ENCODE measurements at regions not wholly inside any gene's neighbourhood (a gene's known extent, or its start where the extent isn't known, plus 50 kb on each side); places are given as distances from the start of the nearest gene placed in this dataset.
"Not testable (repeated sequence)": the region's sequence is repeated elsewhere in the genome, so short reads cannot be mapped to it uniquely, and the experiment has no call there.

DNA sequence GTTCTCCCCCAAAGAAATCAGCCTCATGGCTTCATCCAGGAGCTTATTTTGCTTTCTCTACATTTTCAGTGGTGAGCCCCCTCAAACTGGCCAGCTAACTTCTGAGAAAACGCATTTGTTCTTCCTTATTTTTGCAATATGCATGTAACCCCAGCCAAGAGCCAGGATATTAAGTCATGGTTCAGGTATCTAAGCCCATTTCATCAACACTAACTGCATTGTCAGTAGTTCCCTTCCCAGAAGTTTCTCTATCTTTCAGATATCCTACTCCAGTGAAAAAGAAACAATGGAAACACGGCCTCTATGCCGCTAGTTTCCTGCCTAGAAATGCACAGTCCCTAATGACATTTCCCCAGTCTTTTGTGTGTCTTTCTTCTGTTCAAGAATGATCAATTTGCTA lies 102.8 kb upstream of the RASSF8 start:
- ATAC-seq = no peak
- DNase-seq (ENCODE audit: low spot score) = no peak

DNA sequence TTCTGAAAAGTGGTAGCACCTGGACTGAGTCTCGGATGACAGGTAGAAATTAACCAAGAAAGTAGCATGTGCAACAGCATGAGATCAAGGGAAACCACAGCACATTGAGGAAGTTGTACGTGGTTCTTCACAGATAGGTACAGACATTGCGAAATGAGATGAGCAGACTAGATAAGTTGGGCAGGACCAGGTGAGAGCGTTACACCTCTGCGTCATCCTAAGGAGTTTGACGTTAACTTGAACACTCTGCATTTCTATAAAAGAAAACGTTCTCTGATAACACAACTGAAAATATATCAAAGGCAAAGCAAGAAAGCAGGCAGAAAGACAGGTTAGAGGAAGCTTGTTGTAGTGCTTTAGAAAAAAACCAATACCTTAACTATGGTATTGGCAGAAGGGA lies 98.5 kb upstream of the RASSF8 start:
- ATAC-seq (no peak), DNase-seq (ENCODE audit: low spot score) (no peak)

DNA sequence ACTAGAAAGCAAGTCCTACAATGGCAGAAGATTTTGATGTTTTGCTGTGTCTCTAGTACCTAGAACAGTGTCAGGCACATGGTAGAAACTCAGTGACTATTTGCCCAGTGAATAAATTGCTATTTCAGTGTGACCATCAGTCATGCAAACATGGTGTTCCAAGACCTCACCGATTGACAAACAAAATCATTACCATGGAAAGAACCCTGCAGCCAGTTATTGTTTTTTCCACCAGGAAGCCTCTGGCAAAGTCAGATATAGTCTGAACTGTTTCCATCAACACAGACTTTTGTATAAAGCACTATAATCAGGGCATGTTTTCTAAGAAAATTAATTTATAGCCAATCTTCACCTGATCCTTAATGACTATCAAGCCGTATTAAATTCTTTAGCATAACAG lies 97.3 kb upstream of the RASSF8 start:
- DNase-seq (ENCODE audit: low spot score) = no peak
- no peak for ATAC-seq

DNA sequence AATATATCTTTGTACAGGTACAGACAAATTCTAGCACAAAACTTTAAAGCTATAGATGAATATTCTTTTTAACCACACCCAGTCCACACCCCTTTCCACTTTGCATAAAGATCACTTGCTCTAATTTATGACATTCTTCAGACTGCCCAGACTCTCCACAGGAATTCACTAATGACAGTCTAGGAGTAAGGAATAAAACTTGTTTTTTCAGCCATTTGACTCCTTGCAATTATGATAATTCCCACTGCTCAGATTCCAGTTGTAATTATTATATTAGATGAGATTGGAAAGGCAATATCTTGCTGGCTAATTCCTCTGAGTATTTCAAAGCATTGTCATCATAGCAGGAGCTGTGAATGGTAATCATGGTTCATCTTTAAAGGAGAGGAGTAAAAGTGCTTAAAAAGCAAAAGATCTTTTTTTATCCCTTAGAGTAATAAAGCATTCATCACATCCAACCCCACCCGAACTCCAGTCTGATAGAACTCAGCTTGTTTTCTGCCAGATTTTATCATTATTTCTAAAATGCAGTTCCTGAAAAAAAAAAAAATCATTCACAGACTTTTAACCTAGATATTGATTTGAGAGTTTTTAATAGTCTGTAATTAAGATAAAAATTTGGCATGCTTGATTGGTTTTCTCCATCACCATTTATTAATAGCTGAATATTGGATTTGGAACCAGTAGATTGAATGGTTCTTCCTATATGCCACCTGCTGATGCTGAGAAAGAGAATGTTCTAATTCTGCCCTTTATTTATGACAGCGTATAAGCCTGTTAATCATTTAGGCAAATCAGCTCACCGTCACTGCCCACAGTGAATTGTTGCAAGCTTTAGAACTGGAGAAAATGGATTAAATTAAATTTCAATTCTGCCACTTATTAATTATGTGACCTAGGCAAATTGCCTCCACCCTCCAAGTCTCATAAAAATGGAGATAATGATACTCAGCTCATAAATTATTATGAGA lies 93.9 kb upstream of the RASSF8 start:
- DNase-seq (ENCODE audit: low spot score) (no peak), ATAC-seq (no peak)

DNA sequence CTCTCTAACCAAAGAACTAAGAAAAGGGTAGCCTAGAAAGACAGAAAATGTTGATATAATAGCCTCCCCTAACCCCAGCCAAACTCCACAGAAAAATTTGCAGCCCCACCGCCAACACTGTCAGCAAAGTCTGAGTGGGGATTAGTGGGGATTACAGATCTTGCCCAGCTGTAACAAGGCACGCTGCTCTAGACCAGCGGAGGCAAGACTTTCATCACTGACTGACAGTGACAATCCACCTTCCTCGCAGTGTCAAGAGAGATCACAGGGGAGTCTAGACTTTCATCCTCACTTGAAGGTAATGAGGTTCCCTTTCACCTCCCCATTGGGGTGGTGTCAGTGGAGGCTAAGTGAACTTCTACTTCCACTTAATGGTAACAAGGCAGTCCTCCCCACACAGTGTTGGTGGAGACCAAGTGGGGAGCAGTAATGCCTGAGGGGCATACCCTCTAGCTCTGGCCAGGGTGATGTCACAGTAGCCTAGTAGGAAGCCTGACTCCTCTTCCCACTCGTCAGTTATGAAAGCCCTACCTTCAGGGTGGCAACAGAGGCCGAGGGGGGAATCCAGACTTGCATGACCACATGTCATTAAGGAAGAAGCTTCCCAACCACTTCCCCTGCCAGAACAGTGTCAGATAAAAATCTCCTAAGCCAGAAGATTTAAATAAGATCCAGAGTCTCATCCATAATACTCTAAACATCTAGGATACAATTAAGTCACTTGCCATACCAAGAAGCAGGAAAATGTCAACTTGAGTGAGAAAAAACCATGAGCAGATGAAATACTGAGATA lies 91.7 kb upstream of the RASSF8 start:
- no peak for DNase-seq (ENCODE audit: low spot score)
- no peak for ATAC-seq

DNA sequence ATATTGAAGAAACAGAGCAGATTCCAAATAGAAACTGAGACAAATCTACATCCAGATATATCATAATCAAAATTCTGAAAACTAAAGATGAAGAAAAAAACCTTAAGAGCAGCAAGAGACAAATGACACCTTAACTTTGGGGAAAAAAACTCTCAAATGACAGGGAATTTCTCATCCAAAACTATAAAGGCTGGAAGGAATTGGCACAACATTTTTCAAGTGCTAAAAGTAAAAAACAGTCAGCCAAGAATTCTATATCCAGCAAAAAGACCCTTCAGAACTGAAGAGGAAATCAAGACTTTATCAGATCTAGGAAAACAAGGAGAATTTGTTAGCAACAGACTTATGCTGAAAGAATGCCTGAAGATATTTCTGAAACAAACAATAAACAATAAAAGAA lies 90.3 kb upstream of the RASSF8 start:
- DNase-seq (ENCODE audit: low spot score) = no peak
- no peak for ATAC-seq

DNA sequence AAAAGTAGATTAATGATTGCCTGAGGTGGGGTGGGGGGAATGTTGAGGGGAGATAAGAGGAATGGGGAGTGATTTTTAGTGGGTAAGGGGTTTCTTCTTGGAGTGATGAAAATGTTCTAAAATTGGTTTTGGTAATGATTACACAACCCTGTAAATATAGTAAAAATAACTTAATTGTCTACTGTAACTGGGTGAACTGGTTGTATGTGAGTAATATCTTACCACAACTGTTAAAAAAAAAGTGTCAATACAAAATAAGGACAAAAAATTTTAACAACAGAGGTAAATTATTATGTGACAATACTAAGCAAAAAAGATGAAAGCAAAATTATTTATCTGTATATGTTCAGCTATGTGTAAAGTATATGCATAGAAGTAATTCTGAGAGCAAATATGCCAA lies 86.3 kb upstream of the RASSF8 start:
- DNase-seq (ENCODE audit: low spot score) (no peak), ATAC-seq (no peak)

DNA sequence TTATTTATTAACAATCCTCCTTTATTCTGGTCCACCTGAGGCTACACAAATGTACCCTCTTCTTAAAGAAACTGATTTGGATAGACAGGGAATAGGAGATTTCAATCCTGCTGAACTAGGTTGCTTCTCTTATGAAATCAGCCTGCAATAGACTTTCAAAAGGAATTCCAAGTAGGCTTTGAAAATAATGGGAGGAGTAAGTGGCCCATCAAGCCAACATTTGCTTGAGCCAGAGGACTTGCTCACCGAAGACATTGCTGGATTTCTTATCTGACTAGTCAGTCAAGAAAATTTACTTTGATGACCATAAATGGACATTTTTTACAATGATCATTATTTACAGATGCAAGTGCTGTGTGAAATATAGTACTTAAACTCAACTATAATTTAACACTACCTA lies 82.8 kb upstream of the RASSF8 start:
- ATAC-seq (no peak), DNase-seq (ENCODE audit: low spot score) (no peak)

DNA sequence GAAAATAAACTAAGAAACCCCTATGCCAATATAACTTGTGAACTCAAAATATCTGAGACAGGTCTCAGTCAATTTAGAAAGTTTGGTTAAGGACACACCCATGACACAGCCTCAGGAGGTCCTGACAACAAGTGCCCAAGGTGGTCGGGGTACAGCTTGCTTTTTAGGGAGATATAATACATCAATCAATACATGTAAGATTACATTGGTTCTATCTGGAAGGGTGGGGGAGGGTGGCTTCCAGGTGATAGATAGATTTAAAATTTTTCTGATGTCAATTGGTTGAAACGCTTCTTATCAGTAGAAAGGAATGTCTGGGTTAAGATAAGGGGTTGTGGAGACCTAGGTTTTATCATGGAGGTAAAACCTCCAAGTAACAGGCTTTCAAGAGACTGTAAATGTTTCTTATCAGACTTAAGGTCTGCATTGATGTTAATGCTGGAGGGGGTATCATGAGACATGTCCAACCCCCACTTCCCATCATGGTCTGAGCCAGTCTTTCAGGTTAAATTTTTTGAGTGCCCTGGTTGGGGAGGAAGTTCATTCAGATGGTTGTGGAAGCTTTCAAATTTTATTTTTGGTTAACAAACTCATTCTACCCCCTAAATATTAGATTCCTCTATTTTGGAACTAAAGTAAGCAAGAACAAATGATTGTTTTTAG lies 82.0 kb upstream of the RASSF8 start:
- ATAC-seq = no peak
- DNase-seq (ENCODE audit: low spot score) = no peak

DNA sequence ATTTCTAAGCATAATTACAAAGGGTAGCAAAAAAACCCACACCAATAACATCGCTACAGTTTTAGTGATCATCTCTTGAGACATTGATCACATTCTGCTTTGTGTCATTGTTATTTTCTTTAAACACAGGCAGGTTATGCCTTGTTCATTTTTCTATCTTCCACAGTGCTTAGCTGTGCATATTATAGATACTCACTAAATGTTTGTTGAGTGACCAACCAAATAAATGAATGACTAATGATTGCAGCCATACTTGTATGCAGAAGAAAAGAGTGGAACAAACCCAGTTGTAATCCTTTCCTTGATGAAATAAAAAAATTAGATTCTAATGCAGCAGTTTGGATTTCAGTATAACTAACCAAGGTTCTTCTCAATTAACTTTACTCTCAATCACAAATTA lies 81.0 kb upstream of the RASSF8 start:
- no peak for ATAC-seq
- DNase-seq (ENCODE audit: low spot score) = no peak

DNA sequence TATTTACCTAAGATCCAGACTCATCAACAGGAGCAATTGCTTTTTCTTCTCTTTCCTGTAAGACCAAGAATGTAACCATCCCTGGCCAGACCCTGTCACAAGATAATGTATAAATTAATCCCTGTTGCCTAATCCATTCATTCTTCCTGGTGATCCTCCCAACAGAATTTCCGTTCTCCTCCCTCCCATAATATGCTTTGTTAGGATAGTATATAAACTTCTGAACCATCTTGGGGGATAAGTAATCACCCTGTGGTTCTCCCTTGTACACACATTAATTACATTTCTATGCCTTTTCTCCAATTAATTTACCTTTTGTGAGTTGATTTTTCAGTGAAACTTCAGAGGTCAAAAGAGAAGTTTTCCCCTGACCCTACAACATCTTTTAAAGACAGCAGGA lies 76.2 kb upstream of the RASSF8 start:
- ATAC-seq (no peak), DNase-seq (ENCODE audit: low spot score) (no peak)

DNA sequence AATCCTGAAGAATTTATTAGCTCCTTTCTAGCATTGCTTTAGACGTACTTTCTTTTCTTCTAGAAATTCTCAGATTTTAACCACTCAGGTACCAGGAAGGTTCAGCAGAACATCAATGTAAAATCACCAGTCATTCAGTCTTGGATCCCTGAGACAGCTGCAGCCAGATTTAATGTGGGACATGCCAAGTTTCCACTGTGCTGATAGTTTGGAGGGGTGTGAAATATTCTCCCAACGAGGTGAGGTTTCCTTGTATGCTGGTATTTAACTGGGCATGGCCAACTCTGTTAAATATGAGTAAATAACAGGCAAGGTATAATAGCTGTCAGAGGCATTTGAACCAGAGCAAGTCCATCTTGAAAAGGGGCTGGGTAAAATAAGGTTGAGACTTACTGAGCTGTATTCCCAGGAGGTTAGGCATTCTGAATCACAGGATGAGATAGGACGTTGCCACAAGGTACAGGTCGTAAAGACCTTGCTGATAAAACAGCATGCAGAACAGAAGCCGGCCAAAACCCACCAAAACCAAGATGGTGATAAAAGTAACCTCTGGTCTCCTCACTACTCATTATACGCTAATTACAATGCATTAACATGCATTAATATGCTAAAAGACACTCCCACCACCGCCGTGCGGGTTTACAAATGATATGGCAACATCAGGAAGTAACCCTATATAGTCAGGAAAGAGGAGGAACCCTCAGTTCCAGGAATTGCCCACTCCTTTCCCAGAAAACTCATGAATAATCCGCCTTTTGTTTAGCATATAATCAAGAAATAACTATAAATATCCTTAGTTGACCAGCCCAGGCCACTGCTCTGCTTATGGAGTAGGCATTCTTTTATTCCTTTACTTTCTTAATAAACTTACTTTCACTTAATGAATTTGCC lies 75.2 kb upstream of the RASSF8 start:
- ATAC-seq = no peak

DNA sequence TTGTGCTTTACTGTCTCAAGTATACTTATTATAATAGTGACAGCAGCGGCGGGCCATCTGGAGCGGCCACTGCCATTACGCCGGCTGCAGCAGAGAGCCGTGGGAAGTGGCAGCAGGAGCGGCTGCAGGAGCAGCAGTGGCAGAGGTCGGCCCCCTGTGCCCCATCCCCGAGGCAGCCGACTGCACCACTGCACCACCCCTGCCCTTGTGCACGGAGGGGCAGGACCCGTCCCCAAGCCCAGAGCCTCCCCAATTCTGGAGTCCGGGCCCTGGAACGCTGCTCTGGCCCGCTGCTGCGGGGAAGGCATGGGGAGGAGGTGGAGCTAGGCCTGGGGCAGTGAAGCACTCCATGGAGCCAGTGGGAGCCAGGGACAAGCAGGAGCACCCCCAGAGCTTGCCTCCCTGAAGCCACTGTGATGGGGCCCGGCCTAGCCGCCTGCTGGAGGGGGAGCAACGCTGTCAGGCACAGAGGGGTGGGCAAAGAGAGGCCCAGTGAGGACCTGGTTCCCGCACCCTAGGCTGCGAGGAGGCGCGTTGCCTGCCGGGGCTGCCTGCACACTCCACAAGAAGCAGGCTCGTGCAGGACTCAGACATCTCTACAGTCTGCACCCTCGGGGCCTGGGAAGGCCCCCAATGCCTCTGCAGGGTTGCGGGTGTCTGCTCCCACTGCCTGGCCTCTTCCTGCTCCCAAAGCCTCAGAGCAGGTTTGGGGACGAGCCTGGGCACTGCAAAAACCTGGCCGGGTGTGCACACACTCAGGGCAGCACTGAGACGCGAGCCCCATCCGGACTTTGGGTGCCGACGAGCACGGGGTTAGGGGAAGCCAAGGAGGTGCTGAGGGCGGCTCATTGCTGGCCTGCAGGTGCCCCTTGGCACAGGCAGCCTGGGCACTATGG lies 74.2 kb upstream of the RASSF8 start:
- DNase-seq (ENCODE audit: low spot score) (no peak), ATAC-seq (no peak)

More for the DNA sequence above, 75.2 kb upstream of the RASSF8 start:
- DNase-seq (ENCODE audit: low spot score) = no peak

DNA sequence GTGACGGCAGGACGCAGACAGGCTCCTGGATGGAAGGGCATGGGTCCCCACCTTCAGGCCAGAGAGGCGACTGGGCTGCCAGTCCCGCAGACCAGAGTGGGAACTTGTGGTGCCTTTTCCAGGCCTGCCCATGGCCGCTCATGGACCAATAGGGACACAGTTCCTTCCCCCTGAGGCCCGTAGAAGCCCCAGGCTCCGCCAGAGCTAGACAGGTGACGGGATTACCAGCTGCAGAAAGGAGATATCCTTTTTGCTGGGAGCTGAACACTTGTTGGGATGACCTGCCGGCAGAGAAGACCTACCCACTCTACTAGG lies 73.6 kb upstream of the RASSF8 start:
- ATAC-seq (no peak), DNase-seq (ENCODE audit: low spot score) (no peak)

DNA sequence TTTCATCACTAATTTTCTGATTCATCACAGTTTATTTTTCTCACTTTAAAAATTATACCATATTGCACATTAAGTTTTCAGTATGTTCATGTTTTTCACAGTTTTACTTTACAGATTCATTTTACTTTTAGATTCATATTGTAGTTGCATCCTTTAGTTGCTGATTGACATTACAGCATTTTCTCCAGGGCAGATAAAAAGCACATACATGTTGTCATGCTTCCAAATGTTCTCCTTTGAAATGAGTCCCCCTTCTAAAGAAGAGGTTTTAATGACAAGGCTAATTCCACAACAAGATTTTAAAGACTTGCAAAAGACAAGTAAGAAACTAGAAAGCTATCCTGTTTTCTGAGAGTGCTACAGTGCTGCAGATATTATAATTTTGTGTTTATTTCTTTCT lies 72.1 kb upstream of the RASSF8 start:
- DNase-seq (ENCODE audit: low spot score) = no peak
- ATAC-seq = no peak

DNA sequence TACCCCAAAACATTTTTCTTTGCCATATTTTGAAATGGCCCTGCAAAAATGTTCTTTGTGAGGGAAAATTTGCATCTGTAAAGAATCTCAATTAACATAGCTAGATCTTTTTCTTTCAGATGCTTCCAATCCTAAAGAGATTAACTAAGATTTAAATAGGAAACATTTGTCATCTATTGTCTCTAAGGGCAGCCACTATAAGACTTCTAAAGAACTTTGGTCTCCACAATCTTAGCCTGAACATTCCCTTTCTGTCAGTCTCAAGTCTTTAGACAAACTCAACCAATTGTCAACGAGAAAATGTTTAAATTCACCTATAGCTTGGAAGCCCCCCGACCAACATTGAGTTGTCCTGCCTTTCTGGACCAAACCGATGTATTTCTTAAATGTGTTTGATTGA lies 71.1 kb upstream of the RASSF8 start:
- ATAC-seq = no peak
- DNase-seq (ENCODE audit: low spot score) = no peak

DNA sequence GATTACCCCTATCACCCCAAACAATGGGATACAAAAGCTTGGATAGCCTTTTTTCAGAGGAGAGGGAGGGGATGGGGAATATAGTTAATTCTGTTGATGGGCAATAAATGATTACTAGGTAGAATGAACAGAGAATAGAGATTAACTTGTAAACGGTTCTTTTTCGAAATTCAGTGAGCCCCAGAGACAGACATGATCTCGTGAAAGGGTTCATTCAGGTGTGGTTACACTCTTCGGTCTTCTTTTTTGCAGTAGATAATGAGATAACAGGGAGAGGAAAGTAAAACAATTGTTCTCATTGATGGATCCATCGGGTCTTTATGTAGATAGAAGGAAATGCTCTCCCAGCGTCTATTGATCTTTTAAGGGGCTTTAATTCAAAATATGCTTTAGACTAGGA lies 69.3 kb upstream of the RASSF8 start:
- no peak for DNase-seq (ENCODE audit: low spot score)

DNA sequence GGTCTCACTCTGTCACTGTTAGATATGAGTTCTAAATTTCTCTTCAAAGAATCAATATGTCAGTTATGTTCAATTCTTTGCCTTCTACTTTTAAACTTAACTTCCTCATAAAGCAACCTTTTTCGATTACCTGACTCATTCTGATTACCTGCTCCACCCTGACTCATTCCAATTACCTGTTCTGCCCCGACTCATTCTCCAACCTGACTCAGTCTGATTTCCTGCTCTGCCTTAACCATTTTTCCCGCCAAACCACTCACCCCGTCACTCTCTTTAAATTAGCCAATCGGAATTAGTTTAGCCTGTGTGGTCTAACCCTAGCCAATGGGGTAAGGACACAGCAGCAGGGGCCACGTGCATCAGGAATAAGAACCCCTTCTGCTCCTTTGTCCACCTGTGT lies 67.4 kb upstream of the RASSF8 start:
- DNase-seq (ENCODE audit: low spot score); ATAC-seq: not testable (repeated sequence)

More for the DNA sequence above, 69.3 kb upstream of the RASSF8 start:
- ATAC-seq = no peak

DNA sequence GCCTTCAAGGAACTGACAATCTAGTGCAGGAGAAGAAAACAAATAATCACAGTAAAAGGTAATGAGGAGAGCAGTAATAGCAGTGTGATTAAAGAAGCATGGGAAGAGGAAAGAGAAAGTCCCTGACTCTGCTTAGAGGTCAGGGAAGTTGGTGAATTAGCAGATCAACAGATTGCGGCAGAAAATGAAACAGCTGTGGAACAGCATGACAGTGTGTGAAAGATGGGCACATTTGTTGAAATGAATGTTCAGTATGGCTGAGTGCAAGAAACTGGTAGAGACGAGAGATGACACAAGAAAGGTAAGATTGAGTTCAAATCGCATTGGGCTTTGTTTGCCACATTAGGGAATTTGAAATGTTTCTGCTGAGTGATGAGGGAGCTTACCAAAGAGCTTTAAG lies 63.7 kb upstream of the RASSF8 start:
- ATAC-seq (no peak), DNase-seq (ENCODE audit: low spot score) (no peak)

DNA sequence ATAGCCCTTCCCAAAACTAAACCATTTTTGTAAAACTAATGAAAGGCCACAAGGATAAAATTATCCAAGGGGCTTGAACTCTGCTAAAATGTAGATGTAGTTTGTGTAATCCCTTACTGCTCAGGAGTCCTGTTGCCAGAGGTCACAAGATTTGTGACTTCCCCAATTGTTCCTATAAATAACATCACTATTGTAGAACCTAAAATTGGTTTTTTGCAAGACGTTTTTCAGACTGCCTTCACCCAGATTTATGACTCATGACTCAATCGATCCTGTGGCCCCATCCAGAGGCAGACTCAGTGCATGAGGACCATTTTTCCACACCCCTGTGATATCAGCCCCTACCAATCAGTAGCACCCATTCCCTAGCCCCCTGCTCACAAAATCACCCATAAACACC lies 61.5 kb upstream of the RASSF8 start:
- no peak for DNase-seq (ENCODE audit: low spot score)
- no peak for ATAC-seq

Data from left lobe of liver (tissue), 2 donors.